K562 (cell line): ENCODE measurements at regions not wholly inside any gene's neighbourhood (a gene's known extent, or its start where the extent isn't known, plus 50 kb on each side); places are given as distances from the start of the nearest gene placed in this dataset.

Source experiments
- CBX1 ChIP-seq: sonication (generic); IDR thresholded peaks from 2 replicates; pipeline ENCODE4 v1.6.1; 2016; ENCODE audit warnings: antibody characterized with exemption, low read depth, mild to moderate bottlenecking
- CBX8 ChIP-seq: fragments of 200-600 bp; sonication (generic); IDR thresholded peaks from 2 replicates; pipeline ENCODE4 v1.6.1; 2012; ENCODE audit warnings: borderline replicate concordance, mixed run types, low read depth, mild to moderate bottlenecking, moderate library complexity, mixed read lengths, low read length, control low read depth, inconsistent platforms; ENCODE audit not compliant: poor library complexity, severe bottlenecking; ENCODE audit errors: extremely low read depth
- CREB1 ChIP-seq, 2 experiments: sonication (generic) in 1 of 2; formaldehyde crosslinking in 1 of 2; IDR thresholded peaks; 2 replicates each; pipeline versions ENCODE4 v1.6.1 to v1.8.0; 2012 to 2022; ENCODE audit warnings: inconsistent platforms in 1 of 2, mild to moderate bottlenecking in 1 of 2, missing genetic modification reagents in 1 of 2, moderate library complexity in 1 of 2
- CTBP1 ChIP-seq: fragments of 450-650 bp; IDR thresholded peaks from 2 replicates; pipeline ENCODE4 v1.6.1; 2016; ENCODE audit warnings: borderline replicate concordance
- EZH2 ChIP-seq: IDR thresholded peaks from 2 replicates; pipeline ENCODE4 v1.6.1; 2012; ENCODE audit warnings: low read depth, mild to moderate bottlenecking, inconsistent platforms, low read length, borderline replicate concordance
- FOXK2 ChIP-seq, 2 experiments: fragments of 450-650 bp; IDR thresholded peaks in 1 of 2; conservative IDR thresholded peaks in 1 of 2; 2 replicates each; pipeline ENCODE4 v1.6.1; 2016; ENCODE audit warnings: low read depth in 2 of 2, mild to moderate bottlenecking in 1 of 2
- LARP7 ChIP-seq: fragments of 450-650 bp; IDR thresholded peaks from 2 replicates; pipeline ENCODE4 v1.6.1; 2016
- PHB2 ChIP-seq: fragments of 450-650 bp; IDR thresholded peaks from 2 replicates; pipeline ENCODE4 v1.6.1; 2017; ENCODE audit warnings: low read depth
- RCOR1 ChIP-seq, 2 experiments: IDR thresholded peaks; 2 replicates each; pipeline ENCODE4 v1.6.1; 2012; ENCODE audit warnings: low read depth in 2 of 2, low read length in 2 of 2, borderline replicate concordance in 1 of 2, improper control_type of control experiment in 1 of 2
- TAF1 ChIP-seq: IDR thresholded peaks from 2 replicates; pipeline ENCODE4 v1.6.1; 2011; ENCODE audit warnings: mild to moderate bottlenecking, low read length, moderate library complexity; ENCODE audit not compliant: insufficient read depth, control insufficient read depth, severe bottlenecking; ENCODE audit errors: extremely low read depth
- ZBTB34 ChIP-seq: fragments of 250-450 bp; sonication (Bioruptor Pico); IDR thresholded peaks from 2 replicates; pipeline ENCODE4 v1.8.0; 2021; ENCODE audit warnings: mild to moderate bottlenecking, moderate library complexity
- ZBTB7A ChIP-seq: IDR thresholded peaks from 2 replicates; pipeline ENCODE4 v1.6.1; 2011; ENCODE audit warnings: low read depth, mild to moderate bottlenecking, low read length, moderate library complexity, borderline replicate concordance; ENCODE audit not compliant: control insufficient read depth

- TF ChIP-seq PHB2: no peak
- TF ChIP-seq CREB1 (IDR thresholded peaks at IDR 0.05): no peak
- TF ChIP-seq CREB1 (CRISPR knock-in tag; IDR thresholded peaks at IDR 0.05): no peak
- no peak for TF ChIP-seq CTBP1
- no peak for TF ChIP-seq FOXK2 (conservative IDR thresholded peaks at IDR 0.05 in 1 of 2, IDR thresholded peaks at IDR 0.05 in 1 of 2; ENCODE audit: low read depth in 2 of 2)
- TF ChIP-seq ZBTB34 (CRISPR knock-in tag): no peak
- TF ChIP-seq CBX1: no peak
- no peak for TF ChIP-seq LARP7
- no peak for TF ChIP-seq RCOR1 (IDR thresholded peaks at IDR 0.05; ENCODE audit: borderline replicate concordance in 1 of 2, low read depth in 2 of 2, low read length in 2 of 2)
- TF ChIP-seq EZH2: no peak
- TF ChIP-seq CBX8: no peak
- no peak for TF ChIP-seq TAF1
- TF ChIP-seq ZBTB7A: no peak
Observed at GRCh38 chrX:143571521-143571920, 54.2 kb upstream of the SPANXN3 start.
